Retina (tissue), 1 donor: ENCODE measurements at regions not wholly inside any gene's neighbourhood (a gene's known extent, or its start where the extent isn't known, plus 50 kb on each side); places are given as distances from the start of the nearest gene placed in this dataset.
"Not testable (repeated sequence)": the region's sequence is repeated elsewhere in the genome, so short reads cannot be mapped to it uniquely, and the experiment has no call there.

ENCODE experiments used
- DNase-seq: peaks from one replicate; pipeline ENCODE4 v3.0.0-alpha.2; 2016

GRCh38 chr2:130248355-130248754 lies 50.1 kb upstream of the TUBA3E start:
- not testable (repeated sequence) for DNase-seq
